GM12878 (cell line): ENCODE measurements at regions not wholly inside any gene's neighbourhood (a gene's known extent, or its start where the extent isn't known, plus 50 kb on each side); places are given as distances from the start of the nearest gene placed in this dataset.

ENCODE experiments used
- ATAC-seq: fragments of 200-7000 bp; cut with Tn5 transposase; 3 replicates; pipeline ENCODE4 v1.9.1; 2020; ENCODE audit warnings: mild to moderate bottlenecking, moderate library complexity
- BruUV-seq: library from RNA; stranded (reverse); fragments of 400-500 nt; replicated peaks from 2 replicates; lab custom pipeline; 2021; lab: Mats Ljungman, UMichigan
- CTCF ChIA-PET: fragments of 300-600 bp; sonication (Branson Sonifier 250); formaldehyde crosslinking; extraction: SDS; loops from one replicate; lab custom pipeline; 2021; ENCODE audit warnings: inconsistent platforms; lab: Yijun Ruan, JAX
- POLR2A ChIA-PET: fragments of 350-600 bp; formaldehyde crosslinking; extraction: SDS; loops from one replicate; lab custom pipeline; 2021; ENCODE audit warnings: inconsistent platforms; lab: Charles Lee
- RAD21 ChIA-PET: fragments of 300-600 bp; sonication (Branson Sonifier 250); formaldehyde crosslinking; loops from one replicate; lab custom pipeline; 2023; ENCODE audit warnings: antibody characterized with exemption; ENCODE audit not compliant: unreplicated experiment; lab: Charles Lee
- SMC1A ChIA-PET: fragments of 300-600 bp; sonication (Branson Sonifier 250); formaldehyde crosslinking; loops from one replicate; lab custom pipeline; 2023; ENCODE audit not compliant: unreplicated experiment, uncharacterized antibody; lab: Charles Lee
- DNase-seq: peaks from one replicate; pipeline ENCODE4 v3.0.0-alpha.2; 2011; ENCODE audit warnings: low read depth, low spot score
- FAIRE-seq: peaks from 3 replicates; lab custom pipeline; 2011; peaks lifted over from hg19 to GRCh38; lab: Jason Lieb, UNC
- H2AFZ ChIP-seq: 2 replicates; pipeline ENCODE4 v1.6.0; 2011; ENCODE audit warnings: low read depth, low read length, control low read depth; ENCODE audit not compliant: control insufficient read depth
- H3K27ac ChIP-seq: 2 replicates; pipeline ENCODE4 v1.5.1; 2011; ENCODE audit warnings: control low read depth; ENCODE audit not compliant: control insufficient read depth, insufficient read depth
- H3K27me3 ChIP-seq, 2 experiments: replicated peaks in 1 of 2; 2 replicates each; pipeline versions ENCODE4 v1.6.0 to v1.6.1; 2011; ENCODE audit warnings: low read length in 1 of 2; ENCODE audit not compliant: control insufficient read depth in 2 of 2, insufficient read depth in 2 of 2
- H3K36me3 ChIP-seq, 2 experiments: 2 replicates each; pipeline ENCODE4 v1.5.1; 2011; ENCODE audit warnings: low read length in 1 of 2; ENCODE audit not compliant: control insufficient read depth in 2 of 2, insufficient read depth in 2 of 2
- H3K4me1 ChIP-seq: 2 replicates; pipeline ENCODE4 v1.6.1; 2011; ENCODE audit warnings: mild to moderate bottlenecking, low read length, moderate library complexity, mixed read lengths; ENCODE audit not compliant: control insufficient read depth, insufficient read depth
- H3K4me2 ChIP-seq: 2 replicates; pipeline ENCODE4 v1.6.0; 2011; ENCODE audit warnings: control low read depth; ENCODE audit not compliant: control insufficient read depth, insufficient read depth
- H3K4me3 ChIP-seq: fragments of 200-600 bp; sonication (generic); 2 replicates; pipeline ENCODE4 v1.5.1; 2016
- H3K79me2 ChIP-seq: 2 replicates; pipeline ENCODE4 v1.6.0; 2011; ENCODE audit warnings: low read length; ENCODE audit not compliant: control insufficient read depth, insufficient read depth
- H3K9ac ChIP-seq: 2 replicates; pipeline ENCODE4 v1.8.0; 2011; ENCODE audit warnings: low read length, control low read depth, mixed read lengths; ENCODE audit not compliant: control insufficient read depth, insufficient read depth
- H3K9me3 ChIP-seq: replicated peaks from 3 replicates; pipeline ENCODE4 v1.5.1; 2011; ENCODE audit warnings: mild to moderate bottlenecking, low read length; ENCODE audit not compliant: control insufficient read depth, insufficient read depth
- H4K20me1 ChIP-seq: 2 replicates; pipeline ENCODE4 v1.6.0; 2011; ENCODE audit not compliant: control insufficient read depth, insufficient read depth
- ASH2L ChIP-seq: fragments of 300-600, 200-600 bp; sonication (generic); IDR thresholded peaks from 2 replicates; pipeline ENCODE4 v1.6.1; 2017; ENCODE audit warnings: low read depth, mild to moderate bottlenecking, borderline replicate concordance
- CHD2 ChIP-seq: IDR thresholded peaks from 2 replicates; pipeline ENCODE4 v1.6.1; 2011; ENCODE audit warnings: low read depth, low read length, improper control_type of control experiment, borderline replicate concordance
- ETV6 ChIP-seq, 2 experiments: fragments of 450-650 bp in 1 of 2; IDR thresholded peaks in 1 of 2; conservative IDR thresholded peaks in 1 of 2; 2 replicates each; pipeline ENCODE4 v1.6.1; 2014; ENCODE audit warnings: antibody characterized with exemption in 1 of 2, borderline replicate concordance in 1 of 2, low read depth in 1 of 2, mild to moderate bottlenecking in 1 of 2, moderate library complexity in 1 of 2
- HDAC6 ChIP-seq: fragments of 200-600 bp; sonication (generic); IDR thresholded peaks from one replicate; pipeline ENCODE4 v1.8.0; 2017; ENCODE audit warnings: antibody characterized with exemption; ENCODE audit not compliant: unreplicated experiment
- JUNB ChIP-seq: IDR thresholded peaks from 2 replicates; pipeline ENCODE4 v1.6.1; 2016; ENCODE audit warnings: antibody characterized with exemption, mild to moderate bottlenecking
- NFIC ChIP-seq: IDR thresholded peaks from 2 replicates; pipeline ENCODE4 v1.6.1; 2012; ENCODE audit warnings: low read depth, mild to moderate bottlenecking, inconsistent platforms, low read length, moderate library complexity
- NFYB ChIP-seq: IDR thresholded peaks from 2 replicates; pipeline ENCODE4 v1.6.1; 2011; ENCODE audit warnings: low read depth, mild to moderate bottlenecking, low read length, improper control_type of control experiment, moderate library complexity; ENCODE audit not compliant: insufficient read depth
- PAX5 ChIP-seq: IDR thresholded peaks from 2 replicates; pipeline ENCODE4 v1.6.1; 2011; ENCODE audit warnings: low read depth, low read length, borderline replicate concordance
- RCOR1 ChIP-seq: conservative IDR thresholded peaks from 2 replicates; pipeline ENCODE4 v1.6.1; 2012; ENCODE audit warnings: low read depth, low read length, improper control_type of control experiment
- ZNF622 ChIP-seq: fragments of 450-650 bp; IDR thresholded peaks from 2 replicates; pipeline ENCODE4 v1.6.1; 2017; ENCODE audit warnings: mild to moderate bottlenecking, inconsistent platforms
- WGBS: methylation state at CpG from one replicate; pipeline ENCODE4 v1.1.6; 2016; ENCODE audit warnings: low lambda C conversion rate; ENCODE audit not compliant: insufficient replicate concordance, insufficient coverage; ENCODE audit errors: missing lambda C conversion rate; 5-methylcytosine and 5-hydroxymethylcytosine counted together
- in situ Hi-C: fragments of 300-500 bp; cut with MboI; formaldehyde crosslinking; loops from 9 replicates; pipeline ENCODE4 v1.14.3; 2018; ENCODE audit warnings: mixed read lengths
- intact Hi-C: fragments of 100-400 bp; cut with micrococcal nuclease; formaldehyde crosslinking; loops from one replicate; pipeline ENCODE4 v1.14.2; 2022; ENCODE audit not compliant: unreplicated experiment

GRCh38 chr22:47356511-47357011 lies 594.1 kb downstream of the TBC1D22A start:
- ChIA-PET RAD21 (no interaction called here), POLR2A (no interaction called here), CTCF (no interaction called here), SMC1A (no interaction called here)
- no peak overlapping the region for H3K9ac ChIP-seq
- no peak for DNase-seq
- intact Hi-C loops, result no loop called here
- H3K79me2 ChIP-seq, result no peaks in the 10 kb centered on the region
- H3K4me2 ChIP-seq, result no peak overlapping the region
- TF ChIP-seq ASH2L (no peak), CHD2 (no peak), ZNF622 (no peak), JUNB (no peak), NFYB (no peak), PAX5 (no peak), ETV6 (conservative IDR thresholded peaks at IDR 0.05 in 1 of 2, IDR thresholded peaks at IDR 0.05 in 1 of 2; ENCODE audit: borderline replicate concordance in 1 of 2, low read depth in 1 of 2) (no peak), HDAC6 (no peak), NFIC (no peak), RCOR1 (no peak)
- no peaks in the 10 kb centered on the region; the same call in 2 of the 3 replicates for H3K9me3 ChIP-seq
- no peaks in the 10 kb centered on the region for H3K4me1 ChIP-seq
- H2AFZ ChIP-seq, result no peak overlapping the region
- in situ Hi-C loops, result no loop called here
- no TSS peak for BruUV-seq
- H3K36me3 ChIP-seq, result no peaks in the 10 kb centered on the region
- H3K27me3 ChIP-seq, result no peaks in the 10 kb centered on the region
- no peak overlapping the region for H3K4me3 ChIP-seq
- WGBS, result 10% methylated on average over 5 of the region's 5 CpGs
- no peaks in the 10 kb centered on the region for H4K20me1 ChIP-seq
- no peak for FAIRE-seq
- H3K27ac ChIP-seq, result no peak overlapping the region
- ATAC-seq, result no peak
